Glutamatergic neuron (in vitro differentiated cells): ENCODE measurements at regions not wholly inside any gene's neighbourhood (a gene's known extent, or its start where the extent isn't known, plus 50 kb on each side); places are given as distances from the start of the nearest gene placed in this dataset.

ENCODE experiments used
- DNase-seq: peaks from one replicate; pipeline ENCODE4 v3.0.0; 2022
- H3K27ac Mint-ChIP-seq: one replicate; pipeline ENCODE4 v1.8.0; 2020; ENCODE audit warnings: mild to moderate bottlenecking, mixed read lengths, inconsistent platforms; ENCODE audit not compliant: unreplicated experiment
- H3K27me3 Mint-ChIP-seq: one replicate; pipeline ENCODE4 v1.8.0; 2020; ENCODE audit warnings: mild to moderate bottlenecking, moderate library complexity, mixed read lengths, inconsistent platforms; ENCODE audit not compliant: unreplicated experiment
- H3K36me3 Mint-ChIP-seq: one replicate; pipeline ENCODE4 v1.8.0; 2020; ENCODE audit warnings: mild to moderate bottlenecking, mixed read lengths, inconsistent platforms; ENCODE audit not compliant: unreplicated experiment
- H3K4me1 Mint-ChIP-seq: one replicate; pipeline ENCODE4 v1.8.0; 2020; ENCODE audit warnings: mild to moderate bottlenecking, low read depth, mixed read lengths, inconsistent platforms; ENCODE audit not compliant: unreplicated experiment
- H3K4me3 Mint-ChIP-seq: one replicate; pipeline ENCODE4 v1.8.0; 2020; ENCODE audit warnings: mild to moderate bottlenecking, mixed read lengths, inconsistent platforms; ENCODE audit not compliant: unreplicated experiment
- H3K9me3 Mint-ChIP-seq: one replicate; pipeline ENCODE4 v1.8.0; 2020; ENCODE audit warnings: mild to moderate bottlenecking, moderate library complexity, mixed read lengths, inconsistent platforms; ENCODE audit not compliant: unreplicated experiment
- CTCF ChIP-seq: fragments of 200-600 bp; sonication (generic); IDR thresholded peaks from one replicate; pipeline ENCODE4 v1.5.0; 2021; ENCODE audit not compliant: partially characterized antibody, unreplicated experiment

- Mint-ChIP-seq H3K9me3 (peaks cover 3% of the 10 kb centered on the region), H3K4me3 (no peak overlapping the region), H3K27ac (no peak overlapping the region), H3K36me3 (no peaks in the 10 kb centered on the region), H3K27me3 (no peaks in the 10 kb centered on the region), H3K4me1 (no peaks in the 10 kb centered on the region)
- DNase-seq: no peak
- TF ChIP-seq CTCF: no peak
Observed at GRCh38 chr4:56092540-56092939, 143.8 kb downstream of the CEP135 start.

- no peaks in the 10 kb centered on the region for H3K36me3 Mint-ChIP-seq
- TF ChIP-seq CTCF: no peak
- H3K4me1 Mint-ChIP-seq: peaks cover 20% of the 10 kb centered on the region
- H3K4me3 Mint-ChIP-seq: no peak overlapping the region
- no peak for DNase-seq
- no peak overlapping the region for H3K27ac Mint-ChIP-seq
- peaks cover 3% of the 10 kb centered on the region for H3K9me3 Mint-ChIP-seq
- H3K27me3 Mint-ChIP-seq: no peaks in the 10 kb centered on the region
Observed at GRCh38 chr4:56086561-56086960, 137.8 kb downstream of the CEP135 start.

- no peaks in the 10 kb centered on the region for H3K27me3 Mint-ChIP-seq
- no peak for TF ChIP-seq CTCF
- no peaks in the 10 kb centered on the region for H3K36me3 Mint-ChIP-seq
- peaks cover 3% of the 10 kb centered on the region for H3K9me3 Mint-ChIP-seq
- no peak overlapping the region for H3K27ac Mint-ChIP-seq
- peaks cover 20% of the 10 kb centered on the region for H3K4me1 Mint-ChIP-seq
- DNase-seq: peak; percentile 57
- no peak overlapping the region for H3K4me3 Mint-ChIP-seq
Observed at GRCh38 chr4:56086073-56086541, 137.4 kb downstream of the CEP135 start.

- Mint-ChIP-seq H3K9me3 (peaks cover 3% of the 10 kb centered on the region), H3K27ac (no peak overlapping the region), H3K36me3 (no peaks in the 10 kb centered on the region), H3K27me3 (no peaks in the 10 kb centered on the region), H3K4me3 (no peak overlapping the region), H3K4me1 (peaks cover 20% of the 10 kb centered on the region)
- TF ChIP-seq CTCF: no peak
- no peak for DNase-seq
Observed at GRCh38 chr4:56085275-56085674, 136.5 kb downstream of the CEP135 start.

- Mint-ChIP-seq H3K4me1 (peaks cover 21% of the 10 kb centered on the region), H3K36me3 (no peaks in the 10 kb centered on the region), H3K27me3 (no peaks in the 10 kb centered on the region), H3K9me3 (peaks cover 3% of the 10 kb centered on the region), H3K27ac (peak overlapping the region; percentile 19), H3K4me3 (peak overlapping the region; percentile 71)
- DNase-seq: no peak
- no peak for TF ChIP-seq CTCF
Observed at GRCh38 chr4:56084851-56085250, 136.1 kb downstream of the CEP135 start.
